Tibial nerve (tissue), 4 donors: ENCODE measurements at regions not wholly inside any gene's neighbourhood (a gene's known extent, or its start where the extent isn't known, plus 50 kb on each side); places are given as distances from the start of the nearest gene placed in this dataset.
"Not testable (repeated sequence)": the region's sequence is repeated elsewhere in the genome, so short reads cannot be mapped to it uniquely, and the experiment has no call there.

Experiments used
- DNase-seq, 2 donors: peaks; one replicate each; pipeline ENCODE4 v3.0.0-alpha.2; 2019; ENCODE audit warnings: low spot score in 2 of 2
- H3K27ac ChIP-seq, 4 donors: fragments of 200-600 bp; sonication (generic) in 3 of 4; one replicate each; pipeline ENCODE4 v1.5.1; 2017 to 2019; ENCODE audit warnings: mild to moderate bottlenecking in 1 of 4
- H3K27me3 ChIP-seq, 2 donors: fragments of 200-600 bp; sonication (generic) in 1 of 2; one replicate each; pipeline versions ENCODE4 v1.5.1 to v1.6.0; 2017 to 2019
- H3K36me3 ChIP-seq, 3 donors: fragments of 200-600 bp; sonication (generic); one replicate each; pipeline ENCODE4 v1.5.1; 2018 to 2019
- H3K4me1 ChIP-seq, 4 donors: fragments of 200-600 bp; sonication (generic) in 3 of 4; one replicate each; pipeline ENCODE4 v1.5.1; 2017 to 2019
- H3K4me3 ChIP-seq, 4 donors: fragments of 200-600 bp; sonication (generic) in 3 of 4; one replicate each; pipeline ENCODE4 v1.5.1; 2017 to 2019; ENCODE audit warnings: mild to moderate bottlenecking in 1 of 4, moderate library complexity in 1 of 4
- H3K9me3 ChIP-seq, 4 donors: fragments of 200-600 bp; sonication (generic) in 3 of 4; one replicate each; pipeline ENCODE4 v1.5.1; 2017 to 2019
- EP300 ChIP-seq, 2 donors: sonication (generic); formaldehyde crosslinking; IDR thresholded peaks; one replicate each; pipeline ENCODE4 v1.6.1; 2017; ENCODE audit warnings: antibody characterized with exemption in 2 of 2, mild to moderate bottlenecking in 1 of 2
- POLR2A ChIP-seq, 2 donors: fragments of 450-650 bp; IDR thresholded peaks; one replicate each; pipeline ENCODE4 v1.6.1; 2017; ENCODE audit warnings: antibody characterized with exemption in 2 of 2, mild to moderate bottlenecking in 2 of 2, moderate library complexity in 2 of 2
- WGBS, 2 donors: methylation state at CpG; one replicate each; pipeline ENCODE4 v1.1.5; 2018; 5-methylcytosine and 5-hydroxymethylcytosine counted together
- TF ChIP-seq, protein P1 (sequence below), 5 experiments: fragments of 200-600 bp in 3 of 5; fragments of 450-650 bp in 2 of 5; sonication (generic) in 3 of 5; IDR thresholded peaks; one replicate each; pipeline ENCODE4 v1.5.1; 2016 to 2019; ENCODE audit warnings: antibody characterized with exemption in 5 of 5, mild to moderate bottlenecking in 3 of 5, moderate library complexity in 2 of 5

DNA sequence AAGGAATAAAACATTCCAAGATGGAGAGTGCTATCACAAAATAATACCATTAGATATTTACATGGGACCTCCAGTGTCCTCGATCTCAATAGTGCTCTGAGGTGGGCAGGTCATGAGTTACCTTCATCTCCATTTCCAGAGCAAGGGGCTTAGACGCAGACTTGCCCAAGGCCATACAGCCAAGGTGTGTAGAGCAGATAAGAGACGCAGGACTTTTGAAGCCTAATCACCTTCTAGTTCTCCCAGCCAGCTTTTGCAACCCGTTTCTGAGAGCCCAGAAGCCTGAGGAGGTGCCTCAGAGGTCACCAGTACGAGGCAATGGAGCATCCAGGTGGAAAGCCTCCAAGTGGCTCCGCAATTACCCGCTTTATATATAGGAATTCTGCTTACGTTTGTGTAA lies 294.7 kb downstream of the LNPK start:
- no peak for DNase-seq
- Histone ChIP-seq H3K9me3 (no peaks in the 10 kb centered on the region), H3K4me3 (no peak overlapping the region), H3K4me1 (no peaks in the 10 kb centered on the region), H3K27me3 (peaks cover 0 to 5% of the 10 kb centered on the region in 2 donors), H3K27ac (no peak overlapping the region), H3K36me3 (no peaks in the 10 kb centered on the region)
- TF ChIP-seq POLR2A (IDR thresholded peaks at IDR 0.05) (no peak), EP300 (IDR thresholded peaks at IDR 0.05) (no peak)
- TF ChIP-seq, protein P1, sequence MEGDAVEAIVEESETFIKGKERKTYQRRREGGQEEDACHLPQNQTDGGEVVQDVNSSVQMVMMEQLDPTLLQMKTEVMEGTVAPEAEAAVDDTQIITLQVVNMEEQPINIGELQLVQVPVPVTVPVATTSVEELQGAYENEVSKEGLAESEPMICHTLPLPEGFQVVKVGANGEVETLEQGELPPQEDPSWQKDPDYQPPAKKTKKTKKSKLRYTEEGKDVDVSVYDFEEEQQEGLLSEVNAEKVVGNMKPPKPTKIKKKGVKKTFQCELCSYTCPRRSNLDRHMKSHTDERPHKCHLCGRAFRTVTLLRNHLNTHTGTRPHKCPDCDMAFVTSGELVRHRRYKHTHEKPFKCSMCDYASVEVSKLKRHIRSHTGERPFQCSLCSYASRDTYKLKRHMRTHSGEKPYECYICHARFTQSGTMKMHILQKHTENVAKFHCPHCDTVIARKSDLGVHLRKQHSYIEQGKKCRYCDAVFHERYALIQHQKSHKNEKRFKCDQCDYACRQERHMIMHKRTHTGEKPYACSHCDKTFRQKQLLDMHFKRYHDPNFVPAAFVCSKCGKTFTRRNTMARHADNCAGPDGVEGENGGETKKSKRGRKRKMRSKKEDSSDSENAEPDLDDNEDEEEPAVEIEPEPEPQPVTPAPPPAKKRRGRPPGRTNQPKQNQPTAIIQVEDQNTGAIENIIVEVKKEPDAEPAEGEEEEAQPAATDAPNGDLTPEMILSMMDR (IDR thresholded peaks at IDR 0.05), result no peak
- WGBS, 2 donors, result 84 to 86% methylated on average over 8 of the region's 8 CpGs

DNA sequence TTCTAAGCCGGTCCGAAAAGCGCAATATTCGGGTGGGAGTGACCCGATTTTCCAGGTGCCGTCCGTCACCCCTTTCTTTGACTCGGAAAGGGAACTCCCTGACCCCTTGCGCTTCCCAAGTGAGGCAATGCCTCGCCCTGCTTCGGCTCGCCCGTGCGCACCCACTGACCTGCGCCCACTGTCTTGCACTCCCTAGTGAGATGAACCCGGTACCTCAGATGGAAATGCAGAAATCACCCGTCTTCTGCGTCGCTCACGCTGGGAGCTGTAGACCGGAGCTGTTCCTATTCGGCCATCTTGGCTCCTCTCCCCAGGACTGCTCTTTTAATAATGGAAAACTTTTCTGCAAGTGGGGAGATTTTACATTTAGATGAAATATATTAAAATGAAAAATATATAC lies 297.5 kb downstream of the LNPK start:
- 95 to 97% methylated on average over 22 of the region's 22 CpGs for WGBS, 2 donors
- not testable (repeated sequence) for H3K4me1 ChIP-seq, H3K36me3 ChIP-seq, H3K9me3 ChIP-seq, H3K4me3 ChIP-seq, DNase-seq, H3K27me3 ChIP-seq, H3K27ac ChIP-seq

DNA sequence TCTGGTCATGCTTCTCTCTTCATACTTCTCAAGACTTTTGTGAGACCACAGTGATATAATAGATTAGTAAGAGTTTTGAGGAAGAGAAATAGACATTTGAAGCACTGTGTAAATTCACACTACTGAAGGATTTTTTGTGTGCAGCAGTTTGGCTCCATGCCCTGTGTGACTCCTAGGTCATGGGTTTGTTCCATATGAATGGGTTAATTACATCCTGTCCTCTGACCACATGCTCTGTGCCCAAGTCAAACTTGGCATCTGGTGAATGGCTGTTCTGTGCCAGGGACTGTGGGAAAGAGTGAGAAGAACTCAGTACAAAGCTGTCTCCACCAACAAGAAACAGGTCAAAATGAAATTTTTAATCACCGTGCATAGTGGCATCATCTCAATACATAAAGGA lies 304.0 kb downstream of the LNPK start:
- TF ChIP-seq EP300 (IDR thresholded peaks at IDR 0.05), result no peak
- TF ChIP-seq, protein P1 (IDR thresholded peaks at IDR 0.05), result no peak
- no peak for TF ChIP-seq POLR2A (IDR thresholded peaks at IDR 0.05)

DNA sequence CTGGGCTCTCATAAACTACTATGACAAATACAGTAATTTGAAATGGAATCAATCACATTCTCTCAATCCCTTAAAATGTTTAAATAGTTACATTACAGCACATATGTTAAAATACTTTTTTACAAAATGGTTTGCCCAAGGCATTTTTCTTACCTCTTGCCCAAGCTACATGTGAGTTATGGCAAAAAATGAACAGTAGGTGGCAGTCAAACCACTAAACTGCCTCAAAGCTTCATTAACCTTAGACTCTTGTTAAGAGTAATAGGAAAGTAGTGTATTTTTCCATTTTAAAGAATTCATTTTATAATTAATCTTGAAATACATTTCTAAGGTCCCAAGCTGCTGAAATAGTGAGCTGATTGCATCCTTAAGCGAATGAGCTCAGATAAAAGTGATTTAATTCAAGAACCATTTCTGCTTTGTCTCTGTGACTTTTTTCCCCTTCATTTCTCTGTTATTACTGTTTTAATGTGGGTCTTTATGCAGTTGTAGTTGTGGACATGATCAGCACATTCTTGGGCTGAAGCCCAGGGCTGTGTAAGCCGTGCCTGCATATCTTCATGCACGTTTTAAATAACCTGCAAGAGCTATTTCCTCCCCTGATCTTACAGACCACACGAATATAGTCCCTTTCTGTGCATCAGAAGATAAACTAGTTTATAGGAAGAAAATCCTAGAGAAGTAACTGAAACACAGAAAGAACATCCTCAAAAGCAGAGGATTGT lies 311.8 kb downstream of the LNPK start:
- Histone ChIP-seq H3K36me3 (no peaks in the 10 kb centered on the region), H3K9me3 (no peaks in the 10 kb centered on the region), H3K27ac (no peak overlapping the region), H3K4me3 (no peak overlapping the region), H3K27me3 (peaks cover 0 to 13% of the 10 kb centered on the region in 2 donors), H3K4me1 (no peaks in the 10 kb centered on the region)
- DNase-seq, result peak in 1 of 2 donors; percentile 75
- WGBS, 2 donors, result 23% methylated on average over 4 of the region's 4 CpGs
- no peak for TF ChIP-seq POLR2A (IDR thresholded peaks at IDR 0.05)
- no peak for TF ChIP-seq EP300 (IDR thresholded peaks at IDR 0.05)
- TF ChIP-seq, protein P1 (IDR thresholded peaks at IDR 0.05), result peak; percentile 47 to 66 (median 58)

More for the DNA sequence above, 304.0 kb downstream of the LNPK start:
- no peak for DNase-seq
- Histone ChIP-seq H3K27ac (no peak overlapping the region), H3K9me3 (no peaks in the 10 kb centered on the region), H3K27me3 (peaks cover 0 to 11% of the 10 kb centered on the region in 2 donors), H3K4me1 (no peaks in the 10 kb centered on the region), H3K36me3 (no peaks in the 10 kb centered on the region), H3K4me3 (no peak overlapping the region)
- WGBS, 2 donors, result 46 to 51% methylated on average over 1 of the region's 1 CpG

DNA sequence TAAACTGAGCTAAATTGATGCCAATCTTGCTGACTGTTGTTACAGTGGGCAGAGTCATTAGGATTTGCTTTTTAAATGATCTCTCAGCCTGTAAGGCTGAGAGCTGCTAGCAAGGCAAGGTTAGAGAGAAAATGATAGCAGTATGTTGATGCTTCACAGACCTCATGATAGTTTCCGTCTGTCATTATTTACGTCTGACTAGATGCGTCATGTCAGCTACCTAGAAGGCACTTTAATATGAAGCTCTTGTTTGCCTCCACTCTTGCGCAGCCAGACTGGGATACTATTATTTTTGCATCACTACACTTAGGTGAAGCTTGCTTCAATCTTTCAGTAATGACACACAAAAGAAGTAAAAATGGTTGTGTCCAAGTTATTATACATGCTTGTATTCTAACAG lies 313.8 kb downstream of the LNPK start:
- H3K9me3 ChIP-seq, result no peaks in the 10 kb centered on the region
- no peaks in the 10 kb centered on the region for H3K4me1 ChIP-seq
- DNase-seq, result no peak
- TF ChIP-seq POLR2A (IDR thresholded peaks at IDR 0.05) (no peak), EP300 (IDR thresholded peaks at IDR 0.05) (no peak)
- TF ChIP-seq, protein P1 (IDR thresholded peaks at IDR 0.05), result no peak
- H3K27ac ChIP-seq, result no peak overlapping the region
- peaks cover 0 to 24% of the 10 kb centered on the region in 2 donors for H3K27me3 ChIP-seq
- no peaks in the 10 kb centered on the region for H3K36me3 ChIP-seq
- WGBS, 2 donors, result 88 to 89% methylated on average over 4 of the region's 4 CpGs
- no peak overlapping the region for H3K4me3 ChIP-seq
